HG03354 (cell line): ENCODE measurements at regions not wholly inside any gene's neighbourhood (a gene's known extent, or its start where the extent isn't known, plus 50 kb on each side); places are given as distances from the start of the nearest gene placed in this dataset.

Source experiments
- ATAC-seq: cut with Tn5 transposase; IDR thresholded peaks from one replicate; pipeline ENCODE4 v1.9.1; 2021; ENCODE audit warnings: mild to moderate bottlenecking; ENCODE audit not compliant: unreplicated experiment, poor library complexity, severe bottlenecking

DNA sequence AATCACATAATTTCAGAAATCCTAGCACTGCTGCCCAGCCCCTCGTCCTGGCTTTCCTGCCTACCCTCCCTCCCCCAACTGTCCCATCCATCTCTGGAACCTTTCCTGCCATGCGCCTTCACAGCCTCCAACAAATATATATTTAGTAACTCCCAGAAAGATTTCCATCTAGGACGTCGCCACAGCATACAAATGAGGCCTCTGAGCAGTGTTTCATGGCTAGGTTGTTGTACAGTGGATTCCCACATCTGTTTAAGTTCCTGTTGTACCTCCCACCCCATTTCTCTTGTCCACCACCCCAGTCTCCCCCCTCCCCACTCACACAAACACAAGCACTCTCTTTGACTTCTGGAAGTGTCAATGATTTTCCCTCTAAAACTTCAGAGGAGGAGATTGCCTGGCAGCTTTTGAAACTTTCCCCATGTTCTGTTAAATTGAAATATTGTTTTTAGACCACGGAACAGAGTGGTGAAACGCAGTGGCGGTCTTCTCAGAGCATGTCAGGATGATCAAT is 280.3 kb upstream of the RORA start:
- no peak for ATAC-seq

GRCh38 chr15:61503383-61503969 is 274.4 kb upstream of the RORA start:
- ATAC-seq: no peak

- ATAC-seq: no peak
Observed at GRCh38 chr15:61501815-61502389, 272.8 kb upstream of the RORA start.

GRCh38 chr15:61500951-61501620 is 272.0 kb upstream of the RORA start:
- no peak for ATAC-seq

- ATAC-seq: no peak
Observed at GRCh38 chr15:61500523-61500922, 271.4 kb upstream of the RORA start.

DNA sequence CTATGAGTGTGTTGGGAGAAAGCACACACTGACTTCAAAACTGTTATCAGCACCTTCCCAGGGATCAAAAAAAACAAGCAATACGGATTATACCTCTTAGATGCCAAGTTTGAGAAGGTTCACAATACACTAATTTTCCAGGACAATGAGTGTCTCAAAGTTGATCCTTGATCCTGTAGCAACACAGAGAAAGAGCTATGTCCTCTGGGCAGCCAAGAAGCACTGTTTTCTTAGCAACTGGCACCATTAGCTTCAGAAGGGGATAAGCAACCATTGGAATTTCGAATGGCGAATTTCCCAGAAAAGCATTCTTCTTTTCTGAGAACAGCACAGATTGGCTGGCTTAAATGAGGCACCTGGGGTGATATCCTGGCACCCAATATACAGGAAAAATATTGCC is 270.3 kb upstream of the RORA start:
- no peak for ATAC-seq

DNA sequence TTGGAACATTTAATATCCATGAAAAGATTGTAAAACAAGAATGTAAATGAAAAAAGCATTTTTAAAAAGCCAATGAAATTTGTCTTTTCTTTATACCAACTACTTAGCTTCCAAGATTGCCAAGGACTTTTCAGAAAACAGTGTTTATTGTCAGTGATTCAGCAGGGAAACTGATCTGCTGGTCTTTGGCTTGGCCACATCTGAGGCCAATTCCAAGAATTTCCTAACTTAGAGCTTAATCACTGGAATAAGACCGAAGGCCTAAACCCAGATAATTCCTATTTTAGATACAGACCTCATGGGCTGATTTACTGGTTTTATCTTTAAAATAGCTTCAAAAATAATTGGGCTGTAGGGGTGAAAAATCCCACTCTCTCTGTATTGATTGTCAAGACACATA is 260.5 kb upstream of the RORA start:
- ATAC-seq: no peak

DNA sequence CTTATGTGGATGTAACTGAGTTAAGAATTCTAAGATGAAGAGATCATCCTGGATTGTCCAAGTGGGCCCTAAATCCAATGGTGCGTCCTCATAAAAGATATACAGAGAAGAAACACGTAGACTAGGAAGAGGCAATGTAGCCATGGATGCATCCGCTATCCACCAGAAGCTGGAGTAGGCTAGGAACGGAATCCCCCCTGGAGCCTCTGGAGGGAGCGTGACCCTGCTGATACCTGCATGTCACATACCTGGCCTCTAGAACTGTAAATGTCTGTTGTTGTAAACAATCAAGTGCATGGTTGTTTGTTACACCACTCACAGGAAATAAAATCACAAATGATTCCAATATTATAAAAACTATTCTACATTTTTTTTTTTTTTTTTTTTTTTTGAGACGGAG is 254.5 kb upstream of the RORA start:
- no peak for ATAC-seq

- ATAC-seq: no peak
Observed at GRCh38 chr15:61481886-61482285, 252.8 kb upstream of the RORA start.

DNA sequence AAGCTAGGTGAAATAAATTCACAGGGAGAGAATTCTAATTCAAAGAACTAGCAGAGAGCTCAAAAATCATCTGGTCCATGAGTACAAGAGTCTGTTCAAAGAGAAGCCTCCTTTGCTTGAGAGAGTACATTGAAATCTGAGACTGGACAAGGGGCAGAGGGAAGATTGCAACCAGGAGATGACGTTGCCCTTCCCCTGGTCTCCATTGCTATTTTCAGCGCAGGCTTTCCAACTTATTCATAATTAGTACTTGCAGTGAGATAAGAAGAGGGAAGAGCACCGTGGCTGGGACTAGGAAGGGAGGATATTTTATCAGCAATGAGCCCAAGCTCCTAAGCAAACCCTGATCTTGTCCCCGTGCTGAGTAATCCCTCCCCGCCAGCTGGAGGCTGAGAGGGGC is 251.8 kb upstream of the RORA start:
- no peak for ATAC-seq

DNA sequence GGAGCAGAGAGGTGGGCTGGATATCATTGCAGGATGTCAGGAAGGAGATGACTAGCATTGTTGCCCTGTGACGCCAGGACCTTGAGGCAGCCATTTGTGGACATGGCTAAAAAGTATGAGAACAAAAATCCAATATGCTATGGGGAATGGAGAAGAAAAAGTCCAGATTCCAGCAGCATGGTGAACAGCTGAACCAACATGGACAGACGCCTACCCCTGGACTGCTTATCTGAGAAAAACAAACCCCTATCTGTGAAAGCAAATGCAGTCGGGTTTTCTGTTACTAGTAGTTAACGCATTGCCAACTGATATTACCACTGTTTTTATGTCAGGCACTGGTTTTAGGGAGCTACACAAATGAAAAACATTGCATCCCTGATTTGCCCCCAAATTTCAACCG is 251.2 kb upstream of the RORA start:
- ATAC-seq: no peak

GRCh38 chr15:61479613-61480012 is 250.5 kb upstream of the RORA start:
- no peak for ATAC-seq

GRCh38 chr15:61476741-61477140 is 247.6 kb upstream of the RORA start:
- ATAC-seq: no peak

- ATAC-seq: no peak
Observed at GRCh38 chr15:61474796-61475195, 245.7 kb upstream of the RORA start.

- no peak for ATAC-seq
Observed at GRCh38 chr15:61467823-61468222, 238.7 kb upstream of the RORA start.

- ATAC-seq: no peak
Observed at GRCh38 chr15:61459785-61460707, 230.9 kb upstream of the RORA start.

- no peak for ATAC-seq
Observed at GRCh38 chr15:61457050-61457733, 228.1 kb upstream of the RORA start.

DNA sequence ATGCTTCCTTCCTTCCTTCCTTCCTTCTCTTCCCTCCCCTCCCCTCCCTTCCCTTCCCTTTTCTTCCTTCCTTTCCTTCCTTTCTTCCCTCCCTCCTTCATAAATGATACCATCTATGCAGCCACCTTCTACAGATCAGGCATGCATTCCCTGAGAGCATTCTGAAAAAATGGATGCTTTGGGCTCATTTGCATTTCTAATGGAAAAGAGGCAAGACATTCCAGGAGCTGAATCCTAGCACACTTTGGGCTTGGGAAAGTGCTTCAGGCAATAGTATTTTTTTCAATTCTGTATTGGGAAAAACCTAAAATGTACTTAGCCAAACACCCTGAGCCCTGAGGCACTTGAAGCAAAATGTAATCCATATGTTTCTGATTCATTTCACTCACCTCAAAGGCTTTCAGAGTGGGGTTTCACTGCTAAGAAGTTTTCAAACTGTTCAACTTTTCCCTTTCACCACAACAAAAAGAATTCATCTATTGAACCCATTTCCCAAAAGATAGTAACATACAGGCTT is 220.1 kb upstream of the RORA start:
- no peak for ATAC-seq

- no peak for ATAC-seq
Observed at GRCh38 chr15:61447981-61448380, 218.9 kb upstream of the RORA start.

DNA sequence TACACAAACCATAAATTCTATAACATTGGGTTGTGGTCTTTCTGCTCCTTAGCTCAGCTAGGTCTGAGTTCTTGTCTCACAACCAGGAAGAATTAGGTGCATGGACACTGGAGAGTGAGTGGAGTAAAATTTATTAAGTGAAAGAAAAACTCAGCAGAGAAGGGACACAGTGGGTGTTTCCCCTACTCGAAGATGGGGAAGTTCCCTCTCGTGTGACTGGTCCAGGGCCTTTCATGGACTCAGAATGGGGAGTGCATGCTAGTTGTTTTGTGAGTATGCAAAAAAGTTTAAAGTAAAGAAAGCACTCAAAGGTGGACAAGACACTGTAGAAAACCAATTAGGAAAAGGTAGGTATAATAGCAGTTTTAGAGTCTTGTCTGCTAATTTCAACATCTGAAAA is 215.5 kb upstream of the RORA start:
- ATAC-seq: no peak
